Sigmoid colon (tissue), 6 donors: ENCODE measurements at regions not wholly inside any gene's neighbourhood (a gene's known extent, or its start where the extent isn't known, plus 50 kb on each side); places are given as distances from the start of the nearest gene placed in this dataset.

Experiments
- DNase-seq: peaks from one replicate; pipeline ENCODE4 v3.0.0-alpha.2; 2019
- H3K27ac ChIP-seq, 4 donors: fragments of 200-600 bp; sonication (generic); one replicate each; pipeline ENCODE4 v1.5.1; 2016 to 2019; ENCODE audit warnings: mild to moderate bottlenecking in 1 of 4
- H3K27me3 ChIP-seq, 3 donors: fragments of 200-600 bp; sonication (generic); one replicate each; pipeline ENCODE4 v1.5.1; 2019; ENCODE audit warnings: mild to moderate bottlenecking in 1 of 3
- H3K36me3 ChIP-seq, 4 donors: fragments of 200-600 bp; sonication (generic); one replicate each; pipeline ENCODE4 v1.5.1; 2016 to 2019
- H3K4me1 ChIP-seq, 4 donors: fragments of 200-600 bp; sonication (generic); one replicate each; pipeline ENCODE4 v1.5.1; 2017 to 2019
- H3K4me3 ChIP-seq, 4 donors: fragments of 200-600 bp; sonication (generic); one replicate each; pipeline ENCODE4 v1.5.1; 2017 to 2019; ENCODE audit warnings: mild to moderate bottlenecking in 2 of 4, moderate library complexity in 1 of 4
- H3K9me3 ChIP-seq, 4 donors: fragments of 200-600 bp in 3 of 4; sonication (generic) in 3 of 4; one replicate each; pipeline versions ENCODE4 v1.5.1 to v1.6.1; 2013 to 2019
- EP300 ChIP-seq, 4 donors: sonication (generic); formaldehyde crosslinking; IDR thresholded peaks; one replicate each; pipeline ENCODE4 v1.6.1; 2017; ENCODE audit warnings: antibody characterized with exemption in 4 of 4
- POLR2A ChIP-seq, 2 donors: fragments of 450-650 bp; IDR thresholded peaks; one replicate each; pipeline ENCODE4 v1.6.1; 2016; ENCODE audit warnings: antibody characterized with exemption in 2 of 2, mild to moderate bottlenecking in 2 of 2, moderate library complexity in 2 of 2
- POLR2AphosphoS5 ChIP-seq, 4 donors: sonication (generic); formaldehyde crosslinking; IDR thresholded peaks; one replicate each; pipeline ENCODE4 v1.6.1; 2017; ENCODE audit warnings: antibody characterized with exemption in 4 of 4
- WGBS, 2 donors: extraction: QIAGEN DNeasy Blood & Tissue Kit; methylation state at CpG; one replicate each; pipeline ENCODE4 v1.1.7; 2013; 5-methylcytosine and 5-hydroxymethylcytosine counted together
- intact Hi-C: fragments of 100-400 bp; cut with DNase I; formaldehyde crosslinking; loops from one replicate; pipeline ENCODE4 v1.15.1; 2023
- TF ChIP-seq, protein P1 (sequence below), 4 experiments: fragments of 450-650 bp in 3 of 4; fragments of 200-600 bp in 1 of 4; IDR thresholded peaks; one replicate each; pipeline ENCODE4 v1.5.1; 2016 to 2019; ENCODE audit warnings: antibody characterized with exemption in 4 of 4, mild to moderate bottlenecking in 3 of 4, moderate library complexity in 2 of 4
- donor health status: healthy with polysubstance abuse.
- donor health status: healthy.

DNA sequence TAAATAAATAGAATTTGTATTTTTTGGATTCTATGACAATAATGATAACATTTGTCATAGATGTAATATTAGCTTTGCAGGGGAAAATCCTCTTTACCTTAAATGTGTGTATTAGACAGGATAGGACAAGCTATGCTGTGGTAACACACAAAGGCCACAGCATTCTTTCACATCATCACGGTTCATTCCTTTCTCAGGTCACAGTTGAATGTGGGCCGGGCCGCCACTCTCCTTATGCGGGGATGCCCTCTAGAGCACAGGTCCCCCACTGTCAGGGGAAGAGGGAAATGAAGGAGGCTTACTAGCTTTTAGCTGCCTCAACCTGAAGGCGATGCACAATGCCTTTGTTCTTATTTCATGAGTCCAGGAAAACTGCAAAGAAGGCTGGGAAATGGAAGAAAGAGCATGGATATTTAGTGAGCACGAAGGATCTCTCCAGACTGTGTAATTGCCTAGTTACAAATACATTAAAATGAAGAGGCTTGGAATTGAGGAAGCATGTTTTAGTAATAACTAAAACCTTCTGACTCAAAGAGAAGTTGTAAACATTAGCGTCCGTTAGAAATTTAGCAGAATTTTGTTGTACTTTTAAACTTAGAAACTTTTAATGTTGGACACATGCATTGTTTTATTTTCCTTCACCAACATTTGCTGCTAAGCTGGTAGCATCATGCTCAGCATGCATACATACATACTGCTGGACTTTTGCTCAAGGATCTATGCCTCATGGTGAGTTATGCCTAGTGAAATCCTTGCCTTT, 248.9 kb upstream of the FOXQ1 start:
- TF ChIP-seq, protein P1, sequence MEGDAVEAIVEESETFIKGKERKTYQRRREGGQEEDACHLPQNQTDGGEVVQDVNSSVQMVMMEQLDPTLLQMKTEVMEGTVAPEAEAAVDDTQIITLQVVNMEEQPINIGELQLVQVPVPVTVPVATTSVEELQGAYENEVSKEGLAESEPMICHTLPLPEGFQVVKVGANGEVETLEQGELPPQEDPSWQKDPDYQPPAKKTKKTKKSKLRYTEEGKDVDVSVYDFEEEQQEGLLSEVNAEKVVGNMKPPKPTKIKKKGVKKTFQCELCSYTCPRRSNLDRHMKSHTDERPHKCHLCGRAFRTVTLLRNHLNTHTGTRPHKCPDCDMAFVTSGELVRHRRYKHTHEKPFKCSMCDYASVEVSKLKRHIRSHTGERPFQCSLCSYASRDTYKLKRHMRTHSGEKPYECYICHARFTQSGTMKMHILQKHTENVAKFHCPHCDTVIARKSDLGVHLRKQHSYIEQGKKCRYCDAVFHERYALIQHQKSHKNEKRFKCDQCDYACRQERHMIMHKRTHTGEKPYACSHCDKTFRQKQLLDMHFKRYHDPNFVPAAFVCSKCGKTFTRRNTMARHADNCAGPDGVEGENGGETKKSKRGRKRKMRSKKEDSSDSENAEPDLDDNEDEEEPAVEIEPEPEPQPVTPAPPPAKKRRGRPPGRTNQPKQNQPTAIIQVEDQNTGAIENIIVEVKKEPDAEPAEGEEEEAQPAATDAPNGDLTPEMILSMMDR (IDR thresholded peaks at IDR 0.05) = no peak
- TF ChIP-seq EP300 (IDR thresholded peaks at IDR 0.05) (no peak), POLR2A (IDR thresholded peaks at IDR 0.05) (no peak), POLR2AphosphoS5 (IDR thresholded peaks at IDR 0.05) (no peak)
- no peaks in the 10 kb centered on the region for H3K9me3 ChIP-seq
- H3K27ac ChIP-seq = no peak overlapping the region
- WGBS, 2 donors = 82 to 85% methylated on average over 8 of the region's 8 CpGs
- H3K27me3 ChIP-seq = no peaks in the 10 kb centered on the region
- H3K4me1 ChIP-seq = peaks cover 0 to 3% (median 0%) of the 10 kb centered on the region in 4 donors
- no peak for DNase-seq
- no peaks in the 10 kb centered on the region for H3K36me3 ChIP-seq
- intact Hi-C loops = no loop called here
- H3K4me3 ChIP-seq = no peak overlapping the region

DNA sequence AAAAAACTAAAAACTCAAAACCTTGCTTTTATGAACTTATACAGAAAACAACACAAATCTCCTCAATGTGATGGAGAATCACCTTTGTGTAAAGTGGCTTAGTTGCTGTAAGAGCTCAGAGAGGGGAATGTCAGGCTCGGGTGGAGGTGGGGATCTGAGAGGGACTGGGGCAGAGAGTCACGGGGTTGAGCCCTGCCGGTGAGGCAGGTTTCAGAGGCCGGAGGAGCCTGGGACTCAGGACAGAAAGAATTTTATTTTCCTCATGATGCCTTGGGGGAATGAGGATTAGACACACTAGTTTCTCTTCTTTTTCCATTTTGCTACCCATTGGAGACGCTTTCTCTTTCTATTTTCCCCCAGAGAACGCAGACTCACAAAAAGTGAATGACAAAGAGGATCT, 252.3 kb upstream of the FOXQ1 start:
- no peaks in the 10 kb centered on the region for H3K27me3 ChIP-seq
- H3K9me3 ChIP-seq = no peaks in the 10 kb centered on the region
- intact Hi-C loops = no loop called here
- no peak for TF ChIP-seq POLR2A (IDR thresholded peaks at IDR 0.05)
- TF ChIP-seq POLR2AphosphoS5 (IDR thresholded peaks at IDR 0.05) = no peak
- no peak for TF ChIP-seq EP300 (IDR thresholded peaks at IDR 0.05)
- TF ChIP-seq, protein P1 (IDR thresholded peaks at IDR 0.05) = no peak
- DNase-seq = no peak
- H3K4me1 ChIP-seq = no peaks in the 10 kb centered on the region
- no peak overlapping the region for H3K27ac ChIP-seq
- 88 to 92% methylated on average over 6 of the region's 6 CpGs for WGBS, 2 donors
- H3K36me3 ChIP-seq = no peaks in the 10 kb centered on the region
- H3K4me3 ChIP-seq = no peak overlapping the region

DNA sequence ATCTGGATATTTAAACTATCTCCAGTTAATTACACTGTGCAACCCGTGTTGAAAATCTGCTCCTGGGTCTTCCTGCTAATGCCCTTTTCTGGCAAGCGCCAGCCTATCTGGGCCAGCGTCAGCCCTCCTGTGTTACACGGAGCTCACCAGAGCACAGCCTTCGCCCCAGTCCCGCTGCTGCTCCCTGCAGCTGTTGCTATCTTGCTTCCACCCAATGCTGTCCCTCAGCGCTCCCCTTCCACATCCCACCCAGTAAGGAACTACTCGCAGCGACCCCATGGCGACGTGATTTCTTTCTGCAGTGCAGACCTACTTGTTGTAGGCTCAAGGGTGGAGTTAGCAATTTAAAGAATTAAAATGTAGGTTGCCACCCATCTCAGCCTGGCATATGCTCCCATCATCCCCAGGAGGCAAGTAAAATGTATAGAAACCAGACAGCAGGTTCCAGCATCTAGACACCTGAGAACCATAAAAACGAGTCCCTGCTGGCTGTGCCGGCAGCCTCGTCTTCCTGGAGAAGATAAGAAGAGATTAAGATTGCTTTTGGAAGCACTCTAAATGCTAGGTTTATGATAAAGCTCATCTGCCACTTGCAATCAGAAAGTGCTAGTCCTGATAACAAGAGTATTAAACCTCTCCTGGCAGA, 254.3 kb upstream of the FOXQ1 start:
- H3K27ac ChIP-seq = no peak overlapping the region
- intact Hi-C loops = no loop called here

DNA sequence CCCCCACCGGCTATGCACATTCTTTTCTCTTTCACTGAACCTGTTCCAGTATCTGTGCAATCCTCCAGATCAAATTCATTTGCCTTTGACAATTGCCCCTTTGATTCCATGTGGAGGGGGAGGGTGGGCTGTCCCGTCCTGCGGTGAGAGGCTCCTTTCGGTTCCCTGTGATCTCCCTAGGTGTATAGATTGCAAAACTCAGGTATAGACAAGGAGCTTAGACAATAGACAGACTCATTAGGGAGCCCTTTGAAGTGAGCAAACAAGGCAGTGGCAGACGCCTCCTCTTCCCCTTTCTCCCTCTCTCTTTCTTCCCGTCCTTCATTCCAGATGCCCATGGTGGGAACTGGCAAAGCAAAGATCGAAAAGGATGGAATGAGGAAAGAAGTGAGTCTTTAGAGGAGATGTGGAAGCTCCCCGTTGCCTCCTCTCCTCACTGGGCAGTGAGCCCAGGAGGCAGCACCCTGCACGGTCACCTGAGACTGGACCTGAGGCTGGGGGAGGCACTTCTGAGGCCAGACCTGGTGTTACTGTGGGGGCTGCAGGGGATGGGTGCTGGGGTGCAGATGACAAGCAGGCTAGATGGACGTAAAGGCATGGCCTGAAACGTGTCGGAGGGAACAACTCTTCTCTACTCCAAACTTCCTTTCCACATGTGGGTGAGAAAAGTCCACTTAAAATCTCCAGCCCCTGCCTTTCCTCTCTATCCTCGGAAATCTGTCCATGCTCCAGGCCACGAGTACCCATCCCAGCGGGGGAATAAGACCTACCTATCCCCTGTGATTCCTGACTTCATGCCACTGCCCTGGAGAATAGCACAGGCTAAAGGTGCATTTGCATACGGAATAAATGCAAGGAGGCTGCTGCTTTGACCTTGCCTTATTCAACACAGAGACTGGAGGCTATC, 256.6 kb upstream of the FOXQ1 start:
- DNase-seq = no peak
- H3K36me3 ChIP-seq = no peaks in the 10 kb centered on the region
- H3K4me1 ChIP-seq = no peaks in the 10 kb centered on the region
- intact Hi-C loops = no loop called here
- WGBS, 2 donors = 43 to 69% methylated on average over 16 of the region's 16 CpGs
- H3K9me3 ChIP-seq = no peaks in the 10 kb centered on the region
- no peak overlapping the region for H3K4me3 ChIP-seq
- H3K27me3 ChIP-seq = peaks cover 0 to 3% (median 0%) of the 10 kb centered on the region in 3 donors
- TF ChIP-seq POLR2AphosphoS5 (IDR thresholded peaks at IDR 0.05) = no peak
- TF ChIP-seq, protein P1 (IDR thresholded peaks at IDR 0.05) = no peak
- no peak for TF ChIP-seq EP300 (IDR thresholded peaks at IDR 0.05)
- TF ChIP-seq POLR2A (IDR thresholded peaks at IDR 0.05) = no peak
- H3K27ac ChIP-seq = no peak overlapping the region

More for the DNA sequence above, 254.3 kb upstream of the FOXQ1 start:
- peaks cover 0 to 3% (median 0%) of the 10 kb centered on the region in 3 donors for H3K27me3 ChIP-seq
- TF ChIP-seq POLR2A (IDR thresholded peaks at IDR 0.05) (no peak), POLR2AphosphoS5 (IDR thresholded peaks at IDR 0.05) (no peak), EP300 (IDR thresholded peaks at IDR 0.05) (no peak)
- TF ChIP-seq, protein P1 (IDR thresholded peaks at IDR 0.05) = no peak
- no peaks in the 10 kb centered on the region for H3K36me3 ChIP-seq
- no peak overlapping the region for H3K4me3 ChIP-seq
- no peaks in the 10 kb centered on the region for H3K9me3 ChIP-seq
- DNase-seq = no peak
- H3K4me1 ChIP-seq = no peaks in the 10 kb centered on the region
- 69 to 76% methylated on average over 14 of the region's 14 CpGs for WGBS, 2 donors
